MCF 10A (cell line): ENCODE measurements at regions not wholly inside any gene's neighbourhood (a gene's known extent, or its start where the extent isn't known, plus 50 kb on each side); places are given as distances from the start of the nearest gene placed in this dataset.

Source experiments
- BruUV-seq: library from RNA; stranded (reverse); fragments of 400-500 nt; replicated peaks from 2 replicates; lab custom pipeline; 2021; lab: Mats Ljungman, UMichigan
- CTCF ChIA-PET: fragments of 300-600 bp; sonication (Branson Sonifier 250); formaldehyde crosslinking; extraction: SDS; loops from one replicate; lab custom pipeline; 2021; ENCODE audit warnings: antibody characterized with exemption, inconsistent platforms; lab: Yijun Ruan, JAX
- POLR2A ChIA-PET: fragments of 300-600, 350-650 bp; sonication (Branson Sonifier 250); formaldehyde crosslinking; extraction: SDS; loops from one replicate; lab custom pipeline; 2020; ENCODE audit warnings: antibody characterized with exemption, inconsistent platforms; lab: Yijun Ruan, JAX
- DNase-seq: peaks from one replicate; pipeline ENCODE4 v3.0.0-alpha.2; 2018; ENCODE audit not compliant: unreplicated experiment
- H3K27ac Mint-ChIP-seq: one replicate; pipeline ENCODE4 v1.8.0; 2022; ENCODE audit warnings: mild to moderate bottlenecking, low read depth, mixed read lengths; ENCODE audit not compliant: unreplicated experiment
- H3K27me3 Mint-ChIP-seq: one replicate; pipeline ENCODE4 v1.8.0; 2022; ENCODE audit warnings: mixed read lengths; ENCODE audit not compliant: insufficient read depth, unreplicated experiment
- H3K36me3 Mint-ChIP-seq: one replicate; pipeline ENCODE4 v1.8.0; 2022; ENCODE audit warnings: mild to moderate bottlenecking, moderate library complexity, mixed read lengths; ENCODE audit not compliant: insufficient read depth, unreplicated experiment
- H3K4me1 Mint-ChIP-seq: one replicate; pipeline ENCODE4 v1.8.0; 2022; ENCODE audit warnings: mixed read lengths; ENCODE audit not compliant: insufficient read depth, unreplicated experiment
- H3K4me3 Mint-ChIP-seq: one replicate; pipeline ENCODE4 v1.8.0; 2022; ENCODE audit warnings: mild to moderate bottlenecking, moderate library complexity, mixed read lengths; ENCODE audit not compliant: unreplicated experiment
- H3K9me3 Mint-ChIP-seq: one replicate; pipeline ENCODE4 v1.8.0; 2022; ENCODE audit warnings: mixed read lengths; ENCODE audit not compliant: unreplicated experiment
- intact Hi-C: fragments of 100-400 bp; cut with micrococcal nuclease; formaldehyde crosslinking; loops from 2 replicates; pipeline ENCODE4 v1.14.1; 2022
- TF ChIP-seq, protein P1 (sequence below): fragments of 200-600 bp; IDR thresholded peaks from one replicate; pipeline ENCODE4 v1.8.0; 2022; ENCODE audit warnings: antibody characterized with exemption, mild to moderate bottlenecking; ENCODE audit not compliant: unreplicated experiment

DNA sequence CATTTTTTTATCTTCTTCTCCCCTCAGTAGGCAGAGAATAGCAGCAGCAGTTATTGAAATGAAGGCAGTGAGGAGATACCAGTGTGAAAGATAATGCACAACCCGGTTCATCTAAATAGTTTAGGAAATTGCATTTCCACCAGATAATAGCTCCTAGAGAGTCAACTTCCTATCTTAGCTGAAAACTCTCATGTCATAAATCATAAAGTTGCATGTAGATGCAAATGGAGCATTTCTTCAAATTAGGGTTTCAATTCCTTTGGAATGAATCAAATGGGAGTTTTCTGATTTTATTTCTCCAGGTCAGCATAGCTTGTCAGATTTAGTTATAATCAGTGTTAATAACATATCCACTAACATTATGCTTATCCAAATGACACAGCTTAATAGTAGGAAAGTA, 335.3 kb downstream of the CNTNAP4 start:
- Mint-ChIP-seq H3K9me3 (no peaks in the 10 kb centered on the region), H3K27ac (no peak overlapping the region), H3K4me3 (no peak overlapping the region), H3K4me1 (no peaks in the 10 kb centered on the region), H3K27me3 (no peaks in the 10 kb centered on the region), H3K36me3 (no peaks in the 10 kb centered on the region)
- BruUV-seq, result no TSS peak
- ChIA-PET CTCF (interaction anchor here (0.8 kb wide), 1 partner anchor 1280 kb away, joined by 4 read pairs; no protein-coding TSS in a partner anchor), POLR2A (no interaction called here)
- TF ChIP-seq, protein P1, sequence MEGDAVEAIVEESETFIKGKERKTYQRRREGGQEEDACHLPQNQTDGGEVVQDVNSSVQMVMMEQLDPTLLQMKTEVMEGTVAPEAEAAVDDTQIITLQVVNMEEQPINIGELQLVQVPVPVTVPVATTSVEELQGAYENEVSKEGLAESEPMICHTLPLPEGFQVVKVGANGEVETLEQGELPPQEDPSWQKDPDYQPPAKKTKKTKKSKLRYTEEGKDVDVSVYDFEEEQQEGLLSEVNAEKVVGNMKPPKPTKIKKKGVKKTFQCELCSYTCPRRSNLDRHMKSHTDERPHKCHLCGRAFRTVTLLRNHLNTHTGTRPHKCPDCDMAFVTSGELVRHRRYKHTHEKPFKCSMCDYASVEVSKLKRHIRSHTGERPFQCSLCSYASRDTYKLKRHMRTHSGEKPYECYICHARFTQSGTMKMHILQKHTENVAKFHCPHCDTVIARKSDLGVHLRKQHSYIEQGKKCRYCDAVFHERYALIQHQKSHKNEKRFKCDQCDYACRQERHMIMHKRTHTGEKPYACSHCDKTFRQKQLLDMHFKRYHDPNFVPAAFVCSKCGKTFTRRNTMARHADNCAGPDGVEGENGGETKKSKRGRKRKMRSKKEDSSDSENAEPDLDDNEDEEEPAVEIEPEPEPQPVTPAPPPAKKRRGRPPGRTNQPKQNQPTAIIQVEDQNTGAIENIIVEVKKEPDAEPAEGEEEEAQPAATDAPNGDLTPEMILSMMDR, result no peak
- intact Hi-C loops, result no loop called here
- no peak for DNase-seq

DNA sequence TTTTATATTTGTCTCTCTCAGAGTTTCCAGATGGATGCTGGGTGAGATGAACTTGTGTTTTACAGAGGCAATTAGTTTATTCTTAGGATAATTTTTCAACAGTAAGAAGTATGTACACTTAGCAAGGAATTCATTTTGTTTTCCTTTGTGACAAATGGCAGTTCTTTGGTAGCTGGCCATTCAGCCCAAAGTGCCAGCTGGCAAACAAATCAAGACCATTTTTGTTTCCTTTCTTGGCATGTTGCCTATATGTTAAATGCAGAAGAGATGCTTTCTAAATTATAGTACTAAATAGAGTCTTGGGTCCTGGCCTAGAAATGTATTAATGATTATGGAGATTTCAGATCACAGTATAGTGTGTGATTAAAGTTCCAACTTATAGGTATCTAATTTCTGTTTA, 337.1 kb downstream of the CNTNAP4 start:
- no peaks in the 10 kb centered on the region for H3K9me3 Mint-ChIP-seq
- CTCF ChIA-PET, result interaction anchor here (0.7 kb wide), 1 partner anchor 815 kb away, joined by 4 read pairs; no protein-coding TSS in a partner anchor

DNA sequence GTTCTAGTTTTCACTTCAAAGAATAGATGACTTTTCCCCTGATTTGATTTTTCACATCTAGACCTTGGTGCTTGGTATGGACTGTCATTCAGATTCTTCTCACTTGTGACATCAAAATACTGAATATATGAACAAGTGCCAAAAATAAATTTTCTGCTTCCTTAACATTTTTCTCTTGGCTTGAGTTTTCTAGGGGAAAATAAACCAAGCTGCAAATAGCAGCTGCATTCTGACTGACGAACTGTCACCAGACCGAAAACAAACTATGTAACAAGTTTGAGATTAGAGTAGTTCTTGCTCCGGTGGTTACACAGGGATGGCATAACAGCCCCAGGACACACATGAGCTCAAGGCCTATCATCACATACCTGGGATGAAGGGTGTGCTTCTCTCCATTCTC, 345.7 kb downstream of the CNTNAP4 start:
- no peaks in the 10 kb centered on the region for H3K9me3 Mint-ChIP-seq
- ChIA-PET CTCF (no interaction called here), POLR2A (interaction anchor here (0.5 to 0.7 kb wide), 2 partner anchors 552 to 557 kb away, joined by 3 read pairs; no protein-coding TSS in a partner anchor)
- no peak overlapping the region for H3K4me3 Mint-ChIP-seq
- TF ChIP-seq, protein P1, result no peak
- intact Hi-C loops, result no loop called here
- no peaks in the 10 kb centered on the region for H3K4me1 Mint-ChIP-seq
- no peak for DNase-seq
- H3K36me3 Mint-ChIP-seq, result no peaks in the 10 kb centered on the region
- no peaks in the 10 kb centered on the region for H3K27me3 Mint-ChIP-seq
- no peak overlapping the region for H3K27ac Mint-ChIP-seq
- BruUV-seq, result no TSS peak

More for the DNA sequence above, 337.1 kb downstream of the CNTNAP4 start:
- intact Hi-C loops, result no loop called here
- POLR2A ChIA-PET, result interaction anchor here (1.2 kb wide), 1 partner anchor 319 kb away, joined by 3 read pairs; no protein-coding TSS in a partner anchor
- Mint-ChIP-seq H3K36me3 (no peaks in the 10 kb centered on the region), H3K27me3 (no peaks in the 10 kb centered on the region), H3K4me1 (no peaks in the 10 kb centered on the region), H3K27ac (no peak overlapping the region), H3K4me3 (no peak overlapping the region)
- DNase-seq, result no peak
- TF ChIP-seq, protein P1, result no peak
- BruUV-seq, result no TSS peak

DNA sequence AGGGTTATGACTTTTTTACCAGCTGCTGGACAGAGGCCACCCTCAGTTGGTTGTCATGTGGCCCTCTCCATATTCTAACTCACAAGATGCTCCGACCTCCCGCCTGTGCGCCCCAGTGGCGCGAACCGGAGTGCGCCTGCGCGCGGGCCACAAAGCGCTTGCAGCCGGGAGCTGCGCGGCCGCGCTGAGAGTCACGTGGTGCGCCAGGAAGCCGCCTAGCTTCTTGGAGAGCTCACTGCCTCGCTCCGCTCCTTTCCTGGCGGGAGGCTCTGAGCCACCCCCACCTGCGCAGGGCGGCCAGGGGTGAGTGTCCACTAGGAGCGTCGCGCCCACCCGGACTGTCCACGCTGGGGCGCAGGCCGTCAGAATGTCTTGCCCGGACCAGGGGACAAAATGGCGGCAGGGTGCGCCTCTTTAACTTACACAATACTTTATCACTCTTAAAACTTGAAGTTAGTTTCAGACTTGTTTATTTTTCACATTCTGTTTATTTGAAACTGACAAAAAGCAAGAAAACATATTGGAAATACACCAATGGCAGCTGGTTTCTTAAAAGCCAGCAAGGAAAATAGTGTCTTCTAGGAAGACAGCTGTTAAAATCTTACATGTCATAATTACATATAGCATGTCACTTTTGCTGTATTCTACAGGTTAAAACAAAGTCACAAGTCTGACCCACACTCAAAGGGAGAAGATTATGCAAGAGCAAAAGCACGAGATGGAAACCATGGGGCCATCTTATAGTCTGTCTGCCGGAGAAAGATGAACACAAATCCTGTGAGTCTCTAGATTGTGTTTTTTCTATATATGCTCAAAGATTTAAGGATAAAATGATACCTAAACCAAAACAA, 357.9 kb downstream of the CNTNAP4 start:
- H3K27me3 Mint-ChIP-seq, result no peaks in the 10 kb centered on the region
- intact Hi-C loops, result no loop called here
- DNase-seq, result no peak
- H3K4me3 Mint-ChIP-seq, result no peak overlapping the region
- peaks cover 6% of the 10 kb centered on the region for H3K4me1 Mint-ChIP-seq
- H3K36me3 Mint-ChIP-seq, result peaks cover 7% of the 10 kb centered on the region
- POLR2A ChIA-PET, result interaction anchor here (0.6 kb wide), 1 partner anchor 207 kb away, joined by 3 read pairs; no protein-coding TSS in a partner anchor
- H3K9me3 Mint-ChIP-seq, result peaks cover 13% of the 10 kb centered on the region
- CTCF ChIA-PET, result interaction anchor here (0.6 to 1.6 kb wide), 5 partner anchors 14 to 834 kb away, joined by 3 to 5 read pairs (median 3); no protein-coding TSS in a partner anchor
- BruUV-seq, result no TSS peak
- TF ChIP-seq, protein P1, result no peak
- no peak overlapping the region for H3K27ac Mint-ChIP-seq
